ENCODE measurements at regions not wholly inside any gene's neighbourhood (a gene's known extent, or its start where the extent isn't known, plus 50 kb on each side); places are given as distances from the start of the nearest gene placed in this dataset.

GRCh38 chr4:31068257-31069075, 348.3 kb downstream of the PCDH7 start:
- no peak overlapping the region for H3K27ac ChIP-seq (ENCODE audit: low read length)
- H3K79me2 ChIP-seq (ENCODE audit: low read length), result no peaks in the 10 kb centered on the region
- no peaks in the 10 kb centered on the region for H3K9me3 ChIP-seq (ENCODE audit: low read length)
- no peak overlapping the region for H3K9ac ChIP-seq (ENCODE audit: low read length)
- TF ChIP-seq EZH2 (IDR thresholded peaks at IDR 0.05; ENCODE audit: low read length, unreplicated experiment) (no peak), EZH2phosphoT487 (IDR thresholded peaks at IDR 0.05; ENCODE audit: borderline replicate concordance, low read length) (no peak)
- TF ChIP-seq, protein P1, sequence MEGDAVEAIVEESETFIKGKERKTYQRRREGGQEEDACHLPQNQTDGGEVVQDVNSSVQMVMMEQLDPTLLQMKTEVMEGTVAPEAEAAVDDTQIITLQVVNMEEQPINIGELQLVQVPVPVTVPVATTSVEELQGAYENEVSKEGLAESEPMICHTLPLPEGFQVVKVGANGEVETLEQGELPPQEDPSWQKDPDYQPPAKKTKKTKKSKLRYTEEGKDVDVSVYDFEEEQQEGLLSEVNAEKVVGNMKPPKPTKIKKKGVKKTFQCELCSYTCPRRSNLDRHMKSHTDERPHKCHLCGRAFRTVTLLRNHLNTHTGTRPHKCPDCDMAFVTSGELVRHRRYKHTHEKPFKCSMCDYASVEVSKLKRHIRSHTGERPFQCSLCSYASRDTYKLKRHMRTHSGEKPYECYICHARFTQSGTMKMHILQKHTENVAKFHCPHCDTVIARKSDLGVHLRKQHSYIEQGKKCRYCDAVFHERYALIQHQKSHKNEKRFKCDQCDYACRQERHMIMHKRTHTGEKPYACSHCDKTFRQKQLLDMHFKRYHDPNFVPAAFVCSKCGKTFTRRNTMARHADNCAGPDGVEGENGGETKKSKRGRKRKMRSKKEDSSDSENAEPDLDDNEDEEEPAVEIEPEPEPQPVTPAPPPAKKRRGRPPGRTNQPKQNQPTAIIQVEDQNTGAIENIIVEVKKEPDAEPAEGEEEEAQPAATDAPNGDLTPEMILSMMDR (conservative IDR thresholded peaks at IDR 0.05; ENCODE audit: low read depth, low read length), result no peak
- no peaks in the 10 kb centered on the region for H3F3A ChIP-seq (ENCODE audit: low read length, unreplicated experiment)
- ChIA-PET CTCF (no interaction called here), POLR2A (ENCODE audit: unreplicated experiment) (no interaction called here)
- ATAC-seq (no peak), DNase-seq (no peak)
- H3K4me1 ChIP-seq (ENCODE audit: insufficient read depth, low read length), result no peaks in the 10 kb centered on the region
- intact Hi-C loops (cut with micrococcal nuclease), result no loop called here
- no peaks in the 10 kb centered on the region for H3K9me2 ChIP-seq (replicated peaks; ENCODE audit: low read length)
- H3K36me3 ChIP-seq (ENCODE audit: low read depth, low read length), result no peaks in the 10 kb centered on the region
- no peaks in the 10 kb centered on the region for H3K27me3 ChIP-seq (ENCODE audit: low read length)
- BruUV-seq (replicated peaks), result no TSS peak
- no peak overlapping the region for H3K4me3 ChIP-seq (ENCODE audit: low read length)
- no peak overlapping the region for H2AFZ ChIP-seq (ENCODE audit: low read length)
- H4K20me1 ChIP-seq (ENCODE audit: low read length), result no peaks in the 10 kb centered on the region
- no peak overlapping the region for H3K4me2 ChIP-seq (ENCODE audit: low read length)

DNA sequence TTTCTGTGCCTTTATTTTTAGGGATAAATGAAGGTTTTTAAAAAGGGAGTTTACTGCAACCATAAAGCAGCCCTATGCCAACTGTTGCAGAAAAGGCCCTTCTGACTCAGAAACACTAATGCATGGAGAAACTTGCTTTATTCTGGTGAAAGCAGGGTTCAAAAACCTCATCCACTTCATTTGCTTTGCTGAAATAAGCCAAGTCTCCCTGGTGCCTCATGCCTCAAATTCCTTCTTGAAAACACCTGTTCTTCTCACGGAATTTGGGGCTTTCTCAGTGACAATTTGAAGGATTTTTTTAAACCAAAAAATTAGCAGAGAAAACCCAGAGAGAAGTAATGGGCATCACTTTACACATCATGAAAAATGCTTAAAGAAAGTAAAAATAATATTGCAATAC, 349.0 kb downstream of the PCDH7 start:
- Histone ChIP-seq H3K27me3 (ENCODE audit: low read length) (no peaks in the 10 kb centered on the region), H3K4me2 (ENCODE audit: low read length) (no peak overlapping the region), H3K9me2 (replicated peaks; ENCODE audit: low read length) (no peaks in the 10 kb centered on the region), H3K4me3 (ENCODE audit: low read length) (no peak overlapping the region), H4K20me1 (ENCODE audit: low read length) (no peaks in the 10 kb centered on the region), H3F3A (ENCODE audit: low read length, unreplicated experiment) (no peaks in the 10 kb centered on the region), H3K79me2 (ENCODE audit: low read length) (no peaks in the 10 kb centered on the region), H3K9me3 (ENCODE audit: low read length) (no peaks in the 10 kb centered on the region), H2AFZ (ENCODE audit: low read length) (no peak overlapping the region), H3K27ac (ENCODE audit: low read length) (no peak overlapping the region), H3K36me3 (ENCODE audit: low read depth, low read length) (no peaks in the 10 kb centered on the region), H3K9ac (ENCODE audit: low read length) (no peak overlapping the region), H3K4me1 (ENCODE audit: insufficient read depth, low read length) (no peaks in the 10 kb centered on the region)
- TF ChIP-seq, protein P1 (conservative IDR thresholded peaks at IDR 0.05; ENCODE audit: low read depth, low read length), result no peak
- TF ChIP-seq EZH2phosphoT487 (IDR thresholded peaks at IDR 0.05; ENCODE audit: borderline replicate concordance, low read length) (no peak), EZH2 (IDR thresholded peaks at IDR 0.05; ENCODE audit: low read length, unreplicated experiment) (no peak)
- DNase-seq (no peak), ATAC-seq (no peak)
- intact Hi-C loops (cut with micrococcal nuclease), result no loop called here
- BruUV-seq (replicated peaks), result no TSS peak
- POLR2A ChIA-PET (ENCODE audit: unreplicated experiment), result no interaction called here
- CTCF ChIA-PET, result no interaction called here
